GM10266 (cell line): ENCODE measurements at regions not wholly inside any gene's neighbourhood (a gene's known extent, or its start where the extent isn't known, plus 50 kb on each side); places are given as distances from the start of the nearest gene placed in this dataset.

Experiments used
- DNase-seq: peaks from one replicate; pipeline ENCODE4 v3.0.0; 2012; ENCODE audit errors: extremely low spot score
- TF ChIP-seq, protein P1 (sequence below): IDR thresholded peaks from 2 replicates; pipeline ENCODE4 v1.5.1; 2012; ENCODE audit warnings: mild to moderate bottlenecking, low read depth; ENCODE audit not compliant: control insufficient read depth, insufficient read depth; ENCODE audit errors: missing control alignments

DNA sequence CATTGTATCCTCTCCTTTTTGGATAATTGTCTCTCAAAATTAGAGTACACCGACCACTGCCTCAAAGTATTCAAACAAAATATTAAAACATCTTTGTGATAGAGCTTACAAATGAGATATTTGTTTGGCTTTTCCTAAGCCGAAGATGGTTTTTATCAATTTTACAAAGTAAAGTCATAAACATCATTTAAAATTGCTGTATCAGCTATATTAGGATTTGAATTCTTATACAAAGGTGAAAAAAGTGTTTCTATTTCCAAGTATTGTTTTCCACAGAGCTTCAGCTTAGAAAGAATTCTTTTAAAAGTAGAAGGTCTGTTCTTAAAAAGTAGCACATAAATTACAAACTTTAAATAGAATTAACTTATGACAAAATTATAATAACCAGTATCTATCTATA, 116.6 kb upstream of the IFNE start:
- TF ChIP-seq, protein P1, sequence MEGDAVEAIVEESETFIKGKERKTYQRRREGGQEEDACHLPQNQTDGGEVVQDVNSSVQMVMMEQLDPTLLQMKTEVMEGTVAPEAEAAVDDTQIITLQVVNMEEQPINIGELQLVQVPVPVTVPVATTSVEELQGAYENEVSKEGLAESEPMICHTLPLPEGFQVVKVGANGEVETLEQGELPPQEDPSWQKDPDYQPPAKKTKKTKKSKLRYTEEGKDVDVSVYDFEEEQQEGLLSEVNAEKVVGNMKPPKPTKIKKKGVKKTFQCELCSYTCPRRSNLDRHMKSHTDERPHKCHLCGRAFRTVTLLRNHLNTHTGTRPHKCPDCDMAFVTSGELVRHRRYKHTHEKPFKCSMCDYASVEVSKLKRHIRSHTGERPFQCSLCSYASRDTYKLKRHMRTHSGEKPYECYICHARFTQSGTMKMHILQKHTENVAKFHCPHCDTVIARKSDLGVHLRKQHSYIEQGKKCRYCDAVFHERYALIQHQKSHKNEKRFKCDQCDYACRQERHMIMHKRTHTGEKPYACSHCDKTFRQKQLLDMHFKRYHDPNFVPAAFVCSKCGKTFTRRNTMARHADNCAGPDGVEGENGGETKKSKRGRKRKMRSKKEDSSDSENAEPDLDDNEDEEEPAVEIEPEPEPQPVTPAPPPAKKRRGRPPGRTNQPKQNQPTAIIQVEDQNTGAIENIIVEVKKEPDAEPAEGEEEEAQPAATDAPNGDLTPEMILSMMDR = no peak
- DNase-seq = no peak

GRCh38 chr9:21605489-21605931, 123.4 kb upstream of the IFNE start:
- no peak for DNase-seq
- TF ChIP-seq, protein P1 = no peak

GRCh38 chr9:21607576-21607975, 125.5 kb upstream of the IFNE start:
- no peak for DNase-seq
- TF ChIP-seq, protein P1 = no peak

DNA sequence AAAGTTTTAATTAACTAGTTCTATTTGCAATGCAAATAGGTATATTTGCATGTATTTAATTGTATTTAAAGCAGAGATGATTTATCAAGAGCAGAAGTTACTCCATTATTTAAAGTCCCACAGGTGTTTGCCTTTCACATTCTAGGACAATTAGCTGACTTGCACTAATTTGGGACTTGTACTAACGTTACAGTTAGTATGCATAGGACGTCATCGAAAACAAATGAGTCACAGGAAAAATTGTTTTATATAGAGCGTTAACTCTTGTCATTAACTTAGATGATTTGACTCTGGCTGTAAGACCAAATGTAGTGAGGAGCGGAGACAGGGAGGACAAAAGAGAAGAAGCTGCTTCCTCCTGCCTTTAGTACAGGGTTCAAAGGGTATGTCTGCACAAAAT, 126.1 kb upstream of the IFNE start:
- TF ChIP-seq, protein P1 = no peak

GRCh38 chr9:21609506-21609905, 127.4 kb upstream of the IFNE start:
- TF ChIP-seq, protein P1 = no peak
- no peak for DNase-seq

More for the DNA sequence above, 126.1 kb upstream of the IFNE start:
- no peak for DNase-seq

DNA sequence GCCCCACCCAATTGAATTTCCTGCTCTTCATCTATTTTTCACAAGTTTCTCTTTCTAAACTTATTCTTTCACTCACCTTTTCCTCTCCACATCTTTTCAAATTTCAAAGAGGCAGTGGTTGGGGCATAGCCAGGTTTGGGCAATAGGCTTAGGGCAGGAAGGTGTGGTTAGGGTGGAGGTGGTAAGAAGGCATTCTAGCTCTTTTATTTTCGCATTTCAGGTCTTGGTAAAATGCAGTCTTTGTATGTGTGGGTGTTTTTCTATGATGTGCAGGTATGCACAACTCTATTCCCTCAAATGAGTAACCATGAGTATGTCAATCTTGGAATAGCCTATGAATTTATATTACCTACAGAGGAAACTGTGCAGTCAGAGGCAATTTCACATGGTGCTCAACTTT, 129.8 kb upstream of the IFNE start:
- no peak for DNase-seq
- TF ChIP-seq, protein P1 = no peak

DNA sequence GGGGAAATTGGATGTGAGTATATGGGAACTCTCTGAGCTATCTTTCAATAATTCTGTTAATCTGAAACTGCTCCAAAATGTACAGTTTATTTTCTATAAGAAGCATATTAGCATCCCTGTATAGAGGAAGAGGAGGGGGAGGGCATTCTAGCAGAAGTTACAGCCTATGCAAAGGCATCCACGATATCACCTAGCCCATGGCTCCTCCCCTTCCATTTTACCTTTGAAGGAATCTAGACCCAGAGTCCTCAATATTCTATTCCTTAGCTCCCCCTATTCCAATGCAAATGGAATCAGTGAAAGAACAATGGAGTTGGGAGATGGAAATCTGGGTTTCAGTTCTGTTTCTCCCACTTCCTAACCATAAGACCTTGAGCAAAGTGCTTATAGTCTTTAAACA, 132.9 kb upstream of the IFNE start:
- TF ChIP-seq, protein P1 = no peak
- no peak for DNase-seq
